GM12874 (cell line): ENCODE measurements at regions not wholly inside any gene's neighbourhood (a gene's known extent, or its start where the extent isn't known, plus 50 kb on each side); places are given as distances from the start of the nearest gene placed in this dataset.

Source experiments
- TF ChIP-seq, protein P1 (sequence below): IDR thresholded peaks from 2 replicates; pipeline ENCODE4 v1.5.1; 2011; ENCODE audit warnings: low read depth, mild to moderate bottlenecking, control low read depth, low read length, moderate library complexity; ENCODE audit not compliant: insufficient read depth

DNA sequence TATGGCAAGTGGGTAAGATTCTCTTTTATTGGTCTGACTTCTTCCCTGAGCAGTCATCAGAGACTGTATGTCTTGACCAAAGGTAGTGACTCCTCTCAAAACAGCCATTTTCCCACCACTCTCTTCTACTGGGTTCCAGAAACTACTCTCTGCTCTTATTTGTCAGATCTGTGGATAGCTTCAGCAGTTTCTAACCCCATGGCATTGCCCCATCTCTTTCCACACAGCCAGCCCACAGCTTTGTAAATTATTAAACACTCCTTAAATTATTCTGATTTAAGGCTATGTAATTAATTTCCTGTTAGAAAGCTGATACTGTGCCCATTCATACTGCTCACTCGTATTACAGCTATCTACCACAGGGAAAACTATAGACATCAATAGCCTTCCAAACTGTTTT, 138.4 kb upstream of the CNR1 start:
- TF ChIP-seq, protein P1, sequence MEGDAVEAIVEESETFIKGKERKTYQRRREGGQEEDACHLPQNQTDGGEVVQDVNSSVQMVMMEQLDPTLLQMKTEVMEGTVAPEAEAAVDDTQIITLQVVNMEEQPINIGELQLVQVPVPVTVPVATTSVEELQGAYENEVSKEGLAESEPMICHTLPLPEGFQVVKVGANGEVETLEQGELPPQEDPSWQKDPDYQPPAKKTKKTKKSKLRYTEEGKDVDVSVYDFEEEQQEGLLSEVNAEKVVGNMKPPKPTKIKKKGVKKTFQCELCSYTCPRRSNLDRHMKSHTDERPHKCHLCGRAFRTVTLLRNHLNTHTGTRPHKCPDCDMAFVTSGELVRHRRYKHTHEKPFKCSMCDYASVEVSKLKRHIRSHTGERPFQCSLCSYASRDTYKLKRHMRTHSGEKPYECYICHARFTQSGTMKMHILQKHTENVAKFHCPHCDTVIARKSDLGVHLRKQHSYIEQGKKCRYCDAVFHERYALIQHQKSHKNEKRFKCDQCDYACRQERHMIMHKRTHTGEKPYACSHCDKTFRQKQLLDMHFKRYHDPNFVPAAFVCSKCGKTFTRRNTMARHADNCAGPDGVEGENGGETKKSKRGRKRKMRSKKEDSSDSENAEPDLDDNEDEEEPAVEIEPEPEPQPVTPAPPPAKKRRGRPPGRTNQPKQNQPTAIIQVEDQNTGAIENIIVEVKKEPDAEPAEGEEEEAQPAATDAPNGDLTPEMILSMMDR: no peak

DNA sequence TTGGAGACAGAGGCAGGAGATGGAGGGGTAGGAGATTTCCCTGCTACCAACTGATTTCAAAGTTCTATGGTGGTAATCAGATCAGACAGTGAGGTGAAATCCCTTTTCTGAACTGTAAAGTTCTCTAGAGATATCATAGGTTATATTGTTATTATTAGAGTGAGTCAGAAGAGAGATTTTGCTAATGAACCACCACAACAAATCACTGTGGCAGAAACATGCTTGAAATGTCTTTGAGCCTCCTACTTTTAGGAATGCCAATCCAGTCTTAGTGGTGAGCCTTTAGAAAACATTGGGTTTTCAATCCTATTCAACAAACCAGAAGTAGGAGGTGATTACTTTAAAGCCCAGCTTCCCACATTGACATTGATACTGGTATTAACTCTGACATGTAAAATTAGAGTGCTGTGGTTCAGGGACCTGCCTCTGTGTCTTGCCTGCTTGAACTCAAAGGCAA, 136.7 kb upstream of the CNR1 start:
- TF ChIP-seq, protein P1: no peak

DNA sequence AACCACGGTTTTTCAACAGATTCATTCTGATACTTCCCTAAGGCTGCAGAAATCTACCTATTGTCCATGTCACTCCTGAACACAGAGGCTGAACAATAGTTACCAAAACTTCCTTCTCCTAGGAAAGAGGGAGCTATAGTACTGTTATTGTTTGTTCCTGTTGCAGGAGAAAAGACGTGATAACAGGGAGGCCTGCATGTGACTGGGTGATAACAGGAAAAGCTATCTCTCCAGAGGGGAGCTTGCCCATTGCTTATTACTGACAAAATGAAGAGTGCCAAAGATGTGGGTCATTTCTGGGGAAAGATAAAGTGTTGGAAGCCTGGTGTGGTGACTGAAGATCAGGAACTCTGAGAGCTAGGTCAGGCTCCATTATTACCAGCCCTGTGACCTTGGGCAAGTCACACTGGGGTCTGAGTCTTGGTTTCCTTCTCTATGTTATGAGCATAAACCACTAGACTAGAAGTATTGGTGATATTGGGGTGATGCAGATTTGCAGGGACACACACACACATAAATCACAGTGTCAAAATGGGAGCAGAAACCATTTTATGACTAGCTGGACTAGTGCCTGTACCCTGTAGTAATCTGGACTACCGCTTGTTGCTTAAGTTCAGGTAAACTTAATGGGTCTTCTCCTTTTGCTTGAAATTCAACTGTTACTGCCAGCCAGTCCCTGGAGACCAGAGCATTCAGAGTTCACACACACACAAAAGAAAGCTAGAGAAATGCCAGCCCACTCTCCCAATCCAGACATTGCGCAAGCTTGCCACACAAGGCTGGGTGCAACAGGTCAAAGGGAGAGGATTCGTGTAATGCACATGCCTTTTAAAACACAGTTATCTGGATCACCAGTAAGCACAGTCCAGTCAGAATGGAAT, 136.0 kb upstream of the CNR1 start:
- TF ChIP-seq, protein P1: no peak

DNA sequence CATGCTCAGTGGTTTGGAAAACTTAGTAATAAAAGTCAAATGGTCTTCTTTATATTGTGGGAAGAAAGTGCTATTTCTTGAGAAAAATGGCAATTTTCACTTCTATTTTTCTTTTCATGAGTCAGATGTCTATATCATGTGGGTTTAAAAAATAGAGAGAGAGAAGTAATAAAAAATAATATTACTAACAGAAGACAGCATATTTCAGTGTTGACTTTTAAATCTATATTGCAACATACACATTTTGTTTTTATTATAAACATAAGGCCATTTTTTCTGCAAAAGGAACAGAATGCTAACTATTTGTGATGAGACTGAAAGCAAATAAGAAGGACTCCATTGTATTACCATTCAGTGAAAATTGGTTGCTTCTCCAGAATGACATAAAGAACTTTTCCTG, 135.1 kb upstream of the CNR1 start:
- TF ChIP-seq, protein P1: no peak

DNA sequence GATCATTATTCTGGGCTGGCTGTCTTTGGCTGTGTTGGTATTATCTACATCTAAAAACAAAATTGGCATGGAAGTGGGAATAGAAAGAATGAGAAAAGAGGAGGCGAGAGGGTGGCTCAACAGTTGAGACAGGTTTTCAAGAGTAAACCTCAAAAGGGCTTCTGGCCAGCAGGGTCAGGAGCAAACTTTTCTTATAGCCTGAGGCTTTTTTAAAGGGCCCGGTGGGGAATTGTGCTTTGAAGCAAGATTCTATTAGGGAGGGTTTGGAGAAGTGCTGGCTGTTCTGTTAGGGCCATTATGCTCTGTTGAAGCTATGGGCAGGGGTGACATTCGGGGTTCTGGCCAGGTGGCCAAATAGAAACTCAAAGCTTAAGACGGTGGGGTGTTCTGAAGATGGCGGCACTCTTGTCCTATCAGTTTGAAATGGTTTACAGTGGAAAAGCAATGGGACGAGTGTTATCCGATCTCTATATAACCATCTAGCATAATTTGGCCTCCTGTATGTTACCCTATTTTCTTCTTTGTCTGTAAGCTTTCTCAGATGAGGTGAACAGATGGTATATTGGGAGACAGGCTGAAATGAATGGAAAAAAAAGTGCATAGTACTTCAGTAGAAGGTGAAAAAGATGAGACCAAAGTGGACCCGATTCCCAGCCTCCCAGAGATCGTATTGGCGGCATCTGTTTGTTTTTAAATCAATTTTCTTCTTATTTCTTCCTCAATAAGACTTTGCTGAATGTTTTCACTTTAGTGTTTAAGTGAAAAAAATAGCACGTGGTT, 132.1 kb upstream of the CNR1 start:
- TF ChIP-seq, protein P1: no peak

DNA sequence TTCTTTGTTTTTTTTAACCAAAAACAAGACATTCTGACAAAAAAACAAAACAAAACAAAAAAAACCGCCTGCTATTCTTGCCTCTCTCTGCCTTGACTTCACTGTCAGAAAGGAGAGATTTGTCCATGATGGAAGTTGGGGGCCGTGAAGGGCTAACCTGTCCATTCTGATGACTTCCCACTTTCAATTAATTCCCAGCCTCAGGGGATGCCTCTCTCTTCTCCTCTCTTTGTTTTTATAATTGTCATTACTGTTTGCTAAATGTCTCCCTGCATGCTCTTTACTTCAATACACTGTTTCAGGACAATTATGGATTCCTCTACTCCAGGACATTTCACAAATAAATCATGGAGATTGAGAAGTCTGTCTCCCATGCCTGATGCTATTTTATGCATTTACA, 130.5 kb upstream of the CNR1 start:
- TF ChIP-seq, protein P1: no peak

DNA sequence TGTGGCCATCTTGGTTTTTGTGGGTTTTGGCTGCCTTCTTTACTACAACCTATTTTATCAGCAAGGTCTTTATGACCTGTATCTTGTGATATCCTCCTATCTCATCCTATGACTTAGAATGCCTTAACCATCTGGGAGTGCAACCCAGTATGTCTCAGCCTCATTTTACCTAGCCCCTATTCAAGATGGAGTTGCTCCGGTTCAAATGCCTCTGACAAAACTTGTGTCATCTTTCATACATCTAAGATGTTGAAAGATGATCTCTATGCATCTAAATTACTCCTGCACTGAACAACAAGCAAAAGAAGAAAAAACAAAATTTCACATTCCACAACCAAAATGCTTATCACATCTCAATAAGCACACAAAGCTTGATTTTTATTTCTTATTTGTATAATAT, 129.5 kb upstream of the CNR1 start:
- TF ChIP-seq, protein P1: no peak
